ENCODE measurements at regions not wholly inside any gene's neighbourhood (a gene's known extent, or its start where the extent isn't known, plus 50 kb on each side); places are given as distances from the start of the nearest gene placed in this dataset.
"Not testable (repeated sequence)": the region's sequence is repeated elsewhere in the genome, so short reads cannot be mapped to it uniquely, and the experiment has no call there.

- DNase-seq (ENCODE audit: low read depth): no peak
- no peak for TF ChIP-seq CTCF (IDR thresholded peaks at IDR 0.05; ENCODE audit: control insufficient read depth, insufficient read depth, low read depth, low read length, missing control alignments)
- H3K4me3 ChIP-seq (ENCODE audit: control insufficient read depth, low read depth, low read length): no peak overlapping the region
Measured at GRCh38 chr3:11727207-11727606, 83.5 kb upstream of the VGLL4 start.

- H3K4me3 ChIP-seq (ENCODE audit: control insufficient read depth, low read depth, low read length): no peak overlapping the region
- no peak for DNase-seq (ENCODE audit: low read depth)
- no peak for TF ChIP-seq CTCF (IDR thresholded peaks at IDR 0.05; ENCODE audit: control insufficient read depth, insufficient read depth, low read depth, low read length, missing control alignments)
Measured at GRCh38 chr3:11726146-11726545, 82.4 kb upstream of the VGLL4 start.

GRCh38 chr3:11725340-11725641, 81.6 kb upstream of the VGLL4 start:
- H3K4me3 ChIP-seq (ENCODE audit: control insufficient read depth, low read depth, low read length): not testable (repeated sequence)

GRCh38 chr3:11724615-11725339, 81.1 kb upstream of the VGLL4 start:
- H3K4me3 ChIP-seq (ENCODE audit: control insufficient read depth, low read depth, low read length): no peak overlapping the region
- TF ChIP-seq CTCF (IDR thresholded peaks at IDR 0.05; ENCODE audit: control insufficient read depth, insufficient read depth, low read depth, low read length, missing control alignments): no peak
- DNase-seq (ENCODE audit: low read depth): no peak

More at GRCh38 chr3:11725340-11725641, 81.6 kb upstream of the VGLL4 start:
- DNase-seq (ENCODE audit: low read depth): not testable (repeated sequence)

- no peak for DNase-seq (ENCODE audit: low read depth)
- no peak for TF ChIP-seq CTCF (IDR thresholded peaks at IDR 0.05; ENCODE audit: control insufficient read depth, insufficient read depth, low read depth, low read length, missing control alignments)
- no peak overlapping the region for H3K4me3 ChIP-seq (ENCODE audit: control insufficient read depth, low read depth, low read length)
Measured at GRCh38 chr3:11721479-11721878, 77.8 kb upstream of the VGLL4 start.

- peak overlapping the region; percentile 68 for H3K4me3 ChIP-seq (ENCODE audit: control insufficient read depth, low read depth, low read length)
- TF ChIP-seq CTCF (IDR thresholded peaks at IDR 0.05; ENCODE audit: control insufficient read depth, insufficient read depth, low read depth, low read length, missing control alignments): no peak
- DNase-seq (ENCODE audit: low read depth): no peak
Measured at GRCh38 chr3:11720917-11721411, 77.2 kb upstream of the VGLL4 start.

- peak overlapping the region; percentile 68 for H3K4me3 ChIP-seq (ENCODE audit: control insufficient read depth, low read depth, low read length)
- TF ChIP-seq CTCF (IDR thresholded peaks at IDR 0.05; ENCODE audit: control insufficient read depth, insufficient read depth, low read depth, low read length, missing control alignments): no peak
- no peak for DNase-seq (ENCODE audit: low read depth)
Measured at GRCh38 chr3:11720304-11720898, 76.7 kb upstream of the VGLL4 start.
